Omental fat pad (tissue), 3 donors: ENCODE measurements at regions not wholly inside any gene's neighbourhood (a gene's known extent, or its start where the extent isn't known, plus 50 kb on each side); places are given as distances from the start of the nearest gene placed in this dataset.

ENCODE experiments used
- ATAC-seq: fragments of 150-250 bp; one replicate; pipeline ENCODE4 v1.9.1; 2016; ENCODE audit warnings: mild to moderate bottlenecking, moderate library complexity; ENCODE audit not compliant: low FRiP score
- DNase-seq: peaks from one replicate; pipeline ENCODE4 v3.0.0-alpha.2; 2019; ENCODE audit warnings: low spot score
- CTCF ChIP-seq, 3 donors: fragments of 450-650 bp; IDR thresholded peaks; one replicate each; pipeline ENCODE4 v1.5.1; 2016 to 2017; ENCODE audit warnings: antibody characterized with exemption in 3 of 3, mild to moderate bottlenecking in 3 of 3, moderate library complexity in 2 of 3

DNA sequence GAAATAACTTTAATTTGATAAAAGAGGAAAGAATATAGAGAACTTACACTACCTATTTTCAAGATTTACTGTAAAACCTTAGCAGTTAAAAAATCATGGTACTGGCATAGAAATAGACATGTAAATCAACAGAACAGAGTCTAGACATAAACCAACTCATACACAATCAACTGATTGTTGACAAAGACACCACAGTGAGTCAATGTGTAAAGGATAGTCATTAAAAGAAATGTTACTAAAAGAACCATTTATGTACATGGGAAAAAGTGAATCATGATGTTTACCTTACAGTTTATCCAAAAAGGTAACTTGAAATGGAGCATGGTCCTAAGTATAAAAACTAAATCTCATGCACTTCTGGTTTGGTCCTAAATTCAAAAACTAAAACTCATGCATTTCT lies 847.4 kb downstream of the IGSF11 start:
- DNase-seq (no peak), ATAC-seq (no peak)
- no peak for TF ChIP-seq CTCF (IDR thresholded peaks at IDR 0.05)

DNA sequence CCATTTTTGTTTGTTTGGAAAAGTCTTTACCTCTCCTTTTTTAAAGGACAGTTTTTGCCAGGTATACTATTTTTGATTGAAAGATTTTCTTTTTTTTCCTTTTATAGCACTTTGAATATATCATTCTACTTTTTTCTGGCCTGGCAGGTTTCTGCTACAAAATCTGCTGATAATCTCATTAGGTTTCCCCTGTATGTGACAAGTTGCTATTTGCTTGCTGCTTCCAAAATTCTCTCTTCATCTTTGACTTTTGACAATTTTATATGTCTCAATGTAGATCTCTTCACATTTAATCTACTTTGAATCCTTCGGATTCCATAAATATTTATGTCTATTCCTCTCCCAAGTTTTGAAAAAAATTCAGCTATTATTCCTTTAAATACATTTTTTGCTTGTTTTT lies 838.5 kb downstream of the IGSF11 start:
- TF ChIP-seq CTCF (IDR thresholded peaks at IDR 0.05) = no peak
- no peak for ATAC-seq
- no peak for DNase-seq

- DNase-seq (no peak), ATAC-seq (no peak)
- TF ChIP-seq CTCF (IDR thresholded peaks at IDR 0.05) = no peak
Measured at GRCh38 chr3:118199044-118199443, 835.6 kb downstream of the IGSF11 start.

DNA sequence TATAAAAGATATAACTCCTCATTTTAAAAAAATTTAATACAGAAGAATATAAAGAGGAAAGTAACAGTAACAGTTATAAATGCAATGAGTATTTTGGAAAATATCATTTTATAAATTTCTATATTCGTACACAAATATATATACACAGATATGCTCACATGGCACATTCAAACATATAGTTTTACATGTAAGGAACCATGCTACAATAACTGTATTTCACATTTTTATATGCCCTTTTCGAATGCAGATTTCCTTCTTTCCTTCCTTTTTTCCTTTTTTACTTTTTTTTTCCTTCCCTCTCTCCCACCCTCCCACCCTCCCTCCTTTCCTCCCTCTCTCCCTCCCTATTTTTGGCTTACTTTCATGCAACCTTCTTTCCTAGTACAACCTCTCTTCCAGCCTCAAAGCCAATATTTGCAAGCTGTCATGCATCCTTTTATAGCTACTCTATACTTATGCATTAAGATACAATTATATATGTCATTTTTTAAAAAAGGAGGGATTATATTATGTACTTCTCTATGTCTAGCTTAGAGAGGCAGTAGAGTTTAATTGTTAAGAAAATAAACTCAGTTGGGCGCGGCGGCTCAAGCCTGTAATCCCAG lies 830.5 kb downstream of the IGSF11 start:
- no peak for ATAC-seq
- no peak for DNase-seq
- TF ChIP-seq CTCF (IDR thresholded peaks at IDR 0.05) = no peak

DNA sequence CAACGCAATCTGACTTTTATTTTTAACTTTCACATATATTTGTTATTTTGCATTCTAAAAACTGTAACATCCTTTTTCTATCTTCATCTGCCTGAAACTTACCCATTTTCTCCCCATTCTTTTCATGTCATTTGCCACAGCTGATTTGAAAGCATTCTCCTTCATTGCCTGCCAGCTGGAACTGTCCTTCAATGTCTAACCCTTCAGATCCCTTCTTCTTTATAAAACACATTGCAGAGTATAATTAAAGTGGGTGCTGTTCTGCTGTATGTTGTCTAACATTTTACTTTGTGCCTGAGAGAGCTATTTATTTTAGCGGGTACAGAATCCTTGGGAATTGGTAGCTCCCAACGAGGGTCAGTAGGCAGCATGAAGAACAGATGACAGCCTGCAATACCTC lies 827.4 kb downstream of the IGSF11 start:
- DNase-seq (no peak), ATAC-seq (no peak)
- TF ChIP-seq CTCF (IDR thresholded peaks at IDR 0.05) = no peak

GRCh38 chr3:118208642-118209041 lies 826.0 kb downstream of the IGSF11 start:
- no peak for TF ChIP-seq CTCF (IDR thresholded peaks at IDR 0.05)
- ATAC-seq = no peak
- DNase-seq = no peak

GRCh38 chr3:118213892-118214291 lies 820.8 kb downstream of the IGSF11 start:
- TF ChIP-seq CTCF (IDR thresholded peaks at IDR 0.05) = no peak
- DNase-seq = no peak
- ATAC-seq = no peak
